Breast epithelium (tissue), 4 donors: ENCODE measurements at regions not wholly inside any gene's neighbourhood (a gene's known extent, or its start where the extent isn't known, plus 50 kb on each side); places are given as distances from the start of the nearest gene placed in this dataset.

ENCODE experiments used
- DNase-seq, 2 donors: peaks; one replicate each; pipeline ENCODE4 v3.0.0-alpha.2; 2019; ENCODE audit warnings: low spot score in 2 of 2
- H3K27ac ChIP-seq, 2 donors: fragments of 200-600 bp; sonication (generic) in 1 of 2; one replicate each; pipeline ENCODE4 v1.5.1; 2016 to 2019; ENCODE audit warnings: mild to moderate bottlenecking in 1 of 2
- H3K27me3 ChIP-seq, 2 donors: fragments of 200-600 bp; sonication (generic) in 1 of 2; one replicate each; pipeline versions ENCODE4 v1.5.1 to v1.6.0; 2017 to 2019; ENCODE audit warnings: control low read depth in 1 of 2, mild to moderate bottlenecking in 1 of 2
- H3K36me3 ChIP-seq: fragments of 200-600 bp; one replicate; pipeline ENCODE4 v1.5.1; 2019
- H3K4me1 ChIP-seq, 2 donors: fragments of 200-600 bp; sonication (generic); one replicate each; pipeline ENCODE4 v1.5.1; 2016 to 2019; ENCODE audit warnings: control low read depth in 1 of 2
- H3K4me3 ChIP-seq, 3 donors: fragments of 200-600 bp; sonication (generic); 1 replicate in 2 of 3; 2 replicates in 1 of 3; pipeline ENCODE4 v1.5.1; 2016 to 2019; ENCODE audit warnings: mild to moderate bottlenecking in 3 of 3, moderate library complexity in 2 of 3
- H3K9me3 ChIP-seq, 2 donors: fragments of 200-600 bp; sonication (generic) in 1 of 2; one replicate each; pipeline ENCODE4 v1.5.1; 2016 to 2019; ENCODE audit warnings: control low read depth in 1 of 2
- CTCF ChIP-seq, 3 donors: fragments of 450-650 bp; IDR thresholded peaks; one replicate each; pipeline ENCODE4 v1.5.1; 2016 to 2017; ENCODE audit warnings: antibody characterized with exemption in 3 of 3, mild to moderate bottlenecking in 3 of 3, moderate library complexity in 3 of 3
- POLR2A ChIP-seq: fragments of 450-650 bp; IDR thresholded peaks from one replicate; pipeline ENCODE4 v1.6.1; 2016; ENCODE audit warnings: antibody characterized with exemption, mild to moderate bottlenecking, moderate library complexity
- POLR2AphosphoS5 ChIP-seq, 3 donors: sonication (generic); formaldehyde crosslinking; IDR thresholded peaks; one replicate each; pipeline ENCODE4 v1.6.1; 2017; ENCODE audit warnings: antibody characterized with exemption in 3 of 3
- intact Hi-C: fragments of 100-400 bp; cut with DNase I; formaldehyde crosslinking; loops from one replicate; pipeline ENCODE4 v1.15.1; 2023; ENCODE audit warnings: low total_unique reads

- TF ChIP-seq CTCF (IDR thresholded peaks at IDR 0.05) (no peak), POLR2A (no peak), POLR2AphosphoS5 (IDR thresholded peaks at IDR 0.05) (no peak)
- H3K4me1 ChIP-seq = no peaks in the 10 kb centered on the region
- H3K4me3 ChIP-seq = no peak overlapping the region
- H3K36me3 ChIP-seq = no peaks in the 10 kb centered on the region
- H3K9me3 ChIP-seq = no peaks in the 10 kb centered on the region
- intact Hi-C loops = no loop called here
- no peak for DNase-seq
- no peaks in the 10 kb centered on the region for H3K27me3 ChIP-seq
- H3K27ac ChIP-seq = no peak overlapping the region
These were observed 87.0 kb downstream of the PLSCR2 start for GRCh38 chr3:146382386-146382785.

GRCh38 chr3:146380046-146380445 lies 89.3 kb downstream of the PLSCR2 start:
- no peaks in the 10 kb centered on the region for H3K27me3 ChIP-seq
- TF ChIP-seq POLR2A = no peak
- no peak for TF ChIP-seq POLR2AphosphoS5 (IDR thresholded peaks at IDR 0.05)
- TF ChIP-seq CTCF (IDR thresholded peaks at IDR 0.05) = no peak
- H3K4me1 ChIP-seq = no peaks in the 10 kb centered on the region
- no peak for DNase-seq
- H3K9me3 ChIP-seq = no peaks in the 10 kb centered on the region
- H3K27ac ChIP-seq = no peak overlapping the region
- intact Hi-C loops = no loop called here
- no peaks in the 10 kb centered on the region for H3K36me3 ChIP-seq
- H3K4me3 ChIP-seq = no peak overlapping the region

DNA sequence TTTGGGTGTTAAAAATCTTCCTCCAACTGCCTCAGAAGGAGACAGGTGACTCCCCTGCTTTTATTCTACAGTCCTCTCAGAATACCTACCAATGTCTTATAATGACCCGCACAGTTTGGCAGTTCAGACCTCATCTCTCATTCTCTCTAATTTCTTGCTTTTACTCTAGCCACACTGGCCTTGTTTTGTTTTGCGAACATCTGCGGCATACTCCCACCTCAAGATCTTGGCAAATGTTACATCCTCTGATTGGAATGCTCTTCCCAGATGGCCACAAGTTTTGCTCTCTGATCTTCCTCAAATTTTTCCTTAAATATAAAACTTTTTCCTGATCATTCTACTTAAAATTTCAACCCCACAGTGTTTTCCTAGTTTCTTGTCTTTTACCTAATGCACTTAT lies 94.1 kb downstream of the PLSCR2 start:
- Histone ChIP-seq H3K36me3 (no peaks in the 10 kb centered on the region), H3K27ac (peak overlapping the region in 1 of 2 donors; percentile 60), H3K4me3 (no peak overlapping the region), H3K4me1 (no peaks in the 10 kb centered on the region), H3K9me3 (peaks cover 7 to 10% of the 10 kb centered on the region in 2 donors), H3K27me3 (no peaks in the 10 kb centered on the region)
- DNase-seq = no peak
- intact Hi-C loops = no loop called here
- TF ChIP-seq POLR2A (no peak), POLR2AphosphoS5 (IDR thresholded peaks at IDR 0.05) (no peak), CTCF (IDR thresholded peaks at IDR 0.05) (no peak)

- H3K4me1 ChIP-seq = no peaks in the 10 kb centered on the region
- intact Hi-C loops = no loop called here
- H3K27ac ChIP-seq = no peak overlapping the region
- TF ChIP-seq POLR2A = no peak
- TF ChIP-seq POLR2AphosphoS5 (IDR thresholded peaks at IDR 0.05) = no peak
- TF ChIP-seq CTCF (IDR thresholded peaks at IDR 0.05) = no peak
- no peak for DNase-seq
- H3K27me3 ChIP-seq = no peaks in the 10 kb centered on the region
- peaks cover 7 to 10% of the 10 kb centered on the region in 2 donors for H3K9me3 ChIP-seq
- no peak overlapping the region for H3K4me3 ChIP-seq
- no peaks in the 10 kb centered on the region for H3K36me3 ChIP-seq
These were observed 95.2 kb downstream of the PLSCR2 start for GRCh38 chr3:146374146-146374545.

DNA sequence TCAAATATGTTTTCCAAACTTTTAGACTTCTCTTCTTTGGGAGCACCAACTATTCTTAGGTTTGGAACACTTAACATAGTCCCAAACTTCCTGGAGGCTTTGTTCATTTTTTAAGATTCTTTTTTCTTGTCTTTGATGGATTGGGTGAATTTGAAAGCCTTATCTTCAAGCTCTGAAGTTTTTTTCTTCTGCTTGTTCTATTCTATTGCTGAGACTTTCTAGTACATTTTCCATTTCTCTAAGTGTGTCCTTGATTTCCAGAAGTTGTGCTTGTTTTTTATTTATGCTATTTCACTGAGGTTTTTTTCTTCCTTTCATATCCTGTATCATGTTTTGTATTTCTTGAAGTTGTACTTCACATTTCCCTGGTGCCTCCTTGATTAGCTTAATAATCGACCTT lies 97.5 kb downstream of the PLSCR2 start:
- DNase-seq = no peak
- Histone ChIP-seq H3K27ac (no peak overlapping the region), H3K27me3 (no peaks in the 10 kb centered on the region), H3K4me3 (no peak overlapping the region), H3K4me1 (no peaks in the 10 kb centered on the region), H3K36me3 (no peaks in the 10 kb centered on the region), H3K9me3 (peaks cover 7 to 10% of the 10 kb centered on the region in 2 donors)
- TF ChIP-seq POLR2AphosphoS5 (IDR thresholded peaks at IDR 0.05) = no peak
- TF ChIP-seq CTCF (IDR thresholded peaks at IDR 0.05) = no peak
- no peak for TF ChIP-seq POLR2A
- intact Hi-C loops = no loop called here
